Peyer's patch (tissue), 4 donors: ENCODE measurements at regions not wholly inside any gene's neighbourhood (a gene's known extent, or its start where the extent isn't known, plus 50 kb on each side); places are given as distances from the start of the nearest gene placed in this dataset.

Experiments used
- CTCF ChIP-seq, 6 experiments: fragments of 450-650 bp in 4 of 6; fragments of 200-600 bp in 2 of 6; sonication (generic) in 1 of 6; IDR thresholded peaks; one replicate each; pipeline ENCODE4 v1.5.1; 2017 to 2019; ENCODE audit warnings: antibody characterized with exemption in 6 of 6, mild to moderate bottlenecking in 3 of 6, moderate library complexity in 1 of 6
- POLR2A ChIP-seq, 2 donors: fragments of 450-650 bp; IDR thresholded peaks; one replicate each; pipeline ENCODE4 v1.5.1; 2017; ENCODE audit warnings: antibody characterized with exemption in 2 of 2, mild to moderate bottlenecking in 2 of 2, moderate library complexity in 2 of 2

DNA sequence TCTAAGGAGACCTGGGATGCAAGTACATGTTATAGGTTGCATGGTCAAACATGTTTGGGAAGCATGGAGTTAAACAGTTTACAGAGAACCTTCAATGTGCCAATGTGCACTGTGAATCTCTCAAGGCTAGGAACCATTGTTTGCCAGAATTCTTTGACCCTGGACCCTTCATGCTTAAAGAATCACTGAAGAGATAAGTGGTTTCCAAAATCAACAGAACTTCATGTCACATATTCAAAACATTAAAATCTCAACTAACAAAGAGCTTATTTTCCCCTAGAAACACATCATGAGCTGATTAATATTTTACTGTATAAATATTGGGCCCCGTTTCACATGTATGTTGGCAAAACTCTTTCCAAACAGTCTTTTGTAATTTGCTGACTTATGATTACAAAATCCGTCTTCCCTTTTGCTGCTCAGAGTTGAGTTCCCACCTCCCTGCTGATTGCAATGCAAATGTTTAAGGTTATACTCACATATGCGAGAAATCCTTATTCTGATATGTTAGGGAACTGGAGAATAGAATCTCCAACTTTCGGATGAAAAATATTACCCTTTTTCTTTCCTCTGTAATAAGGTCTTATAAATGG, 380.2 kb downstream of the DIPK2A start:
- no peak for TF ChIP-seq CTCF (IDR thresholded peaks at IDR 0.05)
- no peak for TF ChIP-seq POLR2A (IDR thresholded peaks at IDR 0.05)
